Dendritic cell treated with granulocyte-macrophage colony-stimulating factor and Interleukin-4, amounts not matched to agents 40 ng/mL and 50 ng/mL, for 4 days (primary cell): ENCODE measurements at regions not wholly inside any gene's neighbourhood (a gene's known extent, or its start where the extent isn't known, plus 50 kb on each side); places are given as distances from the start of the nearest gene placed in this dataset.

ENCODE experiments used
- H3K27ac Mint-ChIP-seq: one replicate; pipeline ENCODE4 v1.8.0; 2022; ENCODE audit warnings: mild to moderate bottlenecking, mixed read lengths
- H3K27me3 Mint-ChIP-seq: one replicate; pipeline ENCODE4 v1.8.0; 2022; ENCODE audit warnings: mild to moderate bottlenecking, mixed read lengths
- H3K36me3 Mint-ChIP-seq: one replicate; pipeline ENCODE4 v1.8.0; 2022; ENCODE audit warnings: low read depth, mixed read lengths
- H3K4me1 Mint-ChIP-seq: one replicate; pipeline ENCODE4 v1.8.0; 2022; ENCODE audit warnings: low read depth, mixed read lengths
- H3K4me3 Mint-ChIP-seq: one replicate; pipeline ENCODE4 v1.8.0; 2022; ENCODE audit warnings: mild to moderate bottlenecking, moderate library complexity, mixed read lengths
- H3K9me3 Mint-ChIP-seq: one replicate; pipeline ENCODE4 v1.8.0; 2022; ENCODE audit warnings: mixed read lengths
- intact Hi-C: fragments of 100-400 bp; cut with micrococcal nuclease; formaldehyde crosslinking; loops from one replicate; pipeline ENCODE4 v1.15.0; 2022

GRCh38 chr17:13362341-13363122 is 239.2 kb downstream of the HS3ST3A1 start:
- no peaks in the 10 kb centered on the region for H3K4me1 Mint-ChIP-seq
- H3K27me3 Mint-ChIP-seq = no peaks in the 10 kb centered on the region
- H3K4me3 Mint-ChIP-seq = no peak overlapping the region
- no peaks in the 10 kb centered on the region for H3K9me3 Mint-ChIP-seq
- intact Hi-C loops = no loop called here
- no peaks in the 10 kb centered on the region for H3K36me3 Mint-ChIP-seq
- no peak overlapping the region for H3K27ac Mint-ChIP-seq

DNA sequence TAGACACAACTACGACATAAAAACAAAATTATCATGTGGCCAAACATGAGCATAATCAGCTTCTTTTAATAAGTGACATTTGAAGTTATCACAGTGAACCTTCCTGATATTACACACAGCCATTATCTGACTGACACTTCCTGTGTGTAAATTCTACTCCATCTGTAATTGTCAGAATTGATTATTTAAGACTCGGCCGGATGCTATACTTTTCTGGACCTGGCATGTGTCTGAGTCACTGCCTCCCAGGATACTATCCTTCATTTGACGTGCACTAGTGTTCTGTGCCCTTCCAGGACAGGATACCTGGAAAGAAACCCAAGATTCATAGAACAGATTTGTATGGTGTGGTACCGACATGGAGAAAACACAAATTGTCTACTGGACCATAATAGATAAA is 242.0 kb downstream of the HS3ST3A1 start:
- intact Hi-C loops = no loop called here
- Mint-ChIP-seq H3K36me3 (no peaks in the 10 kb centered on the region), H3K9me3 (no peaks in the 10 kb centered on the region), H3K27ac (no peak overlapping the region), H3K4me1 (no peaks in the 10 kb centered on the region), H3K27me3 (no peaks in the 10 kb centered on the region), H3K4me3 (no peak overlapping the region)

- no peak overlapping the region for H3K4me3 Mint-ChIP-seq
- intact Hi-C loops = no loop called here
- H3K4me1 Mint-ChIP-seq = no peaks in the 10 kb centered on the region
- no peaks in the 10 kb centered on the region for H3K27me3 Mint-ChIP-seq
- H3K36me3 Mint-ChIP-seq = no peaks in the 10 kb centered on the region
- no peak overlapping the region for H3K27ac Mint-ChIP-seq
- no peaks in the 10 kb centered on the region for H3K9me3 Mint-ChIP-seq
These were observed 246.7 kb downstream of the HS3ST3A1 start for GRCh38 chr17:13355054-13355453.

DNA sequence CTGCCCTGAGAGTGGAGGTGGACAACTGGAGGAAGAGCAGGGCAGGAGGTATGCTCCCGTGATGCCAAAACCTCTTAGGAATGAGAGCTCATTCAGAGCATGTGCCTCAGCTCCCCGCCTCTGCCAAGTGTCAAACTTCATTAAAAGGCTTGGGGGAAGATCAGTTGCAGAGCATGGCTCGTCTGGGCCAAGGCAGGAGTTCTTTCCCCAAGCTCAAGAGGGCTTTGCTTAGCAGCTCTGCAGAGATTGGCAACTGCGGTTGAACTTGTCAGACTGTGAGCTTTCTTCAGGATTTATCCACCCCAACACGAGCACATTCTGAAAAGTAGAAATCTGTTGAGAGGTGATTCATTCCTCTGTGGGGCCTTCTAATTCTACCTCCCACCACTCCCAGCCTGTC is 248.1 kb downstream of the HS3ST3A1 start:
- intact Hi-C loops = no loop called here
- Mint-ChIP-seq H3K9me3 (no peaks in the 10 kb centered on the region), H3K27me3 (no peaks in the 10 kb centered on the region), H3K4me3 (no peak overlapping the region), H3K36me3 (no peaks in the 10 kb centered on the region), H3K4me1 (no peaks in the 10 kb centered on the region), H3K27ac (no peak overlapping the region)

DNA sequence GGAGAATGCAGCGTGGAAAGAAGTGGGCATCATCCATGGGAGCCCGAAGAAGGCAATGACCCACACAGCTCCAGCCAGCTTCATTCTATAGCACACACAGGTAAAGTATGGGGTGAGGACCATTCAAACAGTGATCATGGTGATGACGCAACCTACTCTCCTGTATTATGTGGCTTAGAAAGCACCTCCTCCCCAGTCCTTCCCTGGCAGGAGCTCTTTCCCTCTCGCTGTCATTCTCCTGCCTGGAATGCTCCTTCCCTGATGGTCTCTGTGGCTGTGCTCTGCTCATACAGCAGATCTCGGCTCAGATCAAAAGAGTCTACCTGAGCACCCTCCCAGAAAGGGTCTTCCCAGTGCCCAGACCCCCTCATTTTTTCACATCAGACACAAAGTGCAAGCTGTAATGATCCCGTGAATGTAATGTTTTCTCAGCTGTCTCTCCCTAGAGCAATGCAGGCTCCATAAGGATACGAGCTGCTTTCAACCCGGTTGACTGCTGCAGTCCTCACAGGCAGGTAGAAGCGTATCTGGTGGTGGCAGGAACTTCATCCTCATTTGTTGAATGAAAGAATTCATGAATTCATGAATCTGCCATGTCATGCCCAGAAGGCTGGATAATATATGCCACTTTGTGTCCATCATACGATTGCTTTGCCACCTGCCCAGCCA is 248.8 kb downstream of the HS3ST3A1 start:
- intact Hi-C loops = no loop called here
- no peaks in the 10 kb centered on the region for H3K9me3 Mint-ChIP-seq
- no peaks in the 10 kb centered on the region for H3K4me1 Mint-ChIP-seq
- H3K27ac Mint-ChIP-seq = no peak overlapping the region
- no peaks in the 10 kb centered on the region for H3K36me3 Mint-ChIP-seq
- H3K4me3 Mint-ChIP-seq = no peak overlapping the region
- H3K27me3 Mint-ChIP-seq = no peaks in the 10 kb centered on the region

GRCh38 chr17:13351046-13351445 is 250.7 kb downstream of the HS3ST3A1 start:
- Mint-ChIP-seq H3K36me3 (no peaks in the 10 kb centered on the region), H3K9me3 (no peaks in the 10 kb centered on the region), H3K4me3 (no peak overlapping the region), H3K27me3 (no peaks in the 10 kb centered on the region), H3K27ac (no peak overlapping the region), H3K4me1 (no peaks in the 10 kb centered on the region)
- intact Hi-C loops = no loop called here

DNA sequence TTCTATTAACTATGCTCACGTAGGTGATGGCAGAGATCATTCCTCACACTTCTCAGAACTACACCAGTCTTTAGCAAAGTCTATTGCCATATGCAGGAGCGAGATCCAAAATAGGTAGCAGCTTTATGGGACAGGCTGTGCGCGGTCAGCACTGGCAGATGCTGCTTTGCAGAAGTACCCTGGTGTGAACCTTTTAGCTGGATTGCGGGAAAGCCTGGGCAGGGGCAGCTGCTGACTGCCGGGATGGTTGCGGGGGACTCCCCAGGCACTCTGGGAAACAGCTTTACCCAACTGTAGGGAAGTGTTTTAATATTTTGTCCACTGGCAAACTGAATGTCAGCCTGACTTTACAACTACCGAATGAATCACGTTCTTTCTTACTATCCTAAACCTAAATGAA is 251.3 kb downstream of the HS3ST3A1 start:
- Mint-ChIP-seq H3K4me3 (no peak overlapping the region), H3K36me3 (no peaks in the 10 kb centered on the region), H3K4me1 (no peaks in the 10 kb centered on the region), H3K9me3 (no peaks in the 10 kb centered on the region), H3K27ac (no peak overlapping the region), H3K27me3 (no peaks in the 10 kb centered on the region)
- intact Hi-C loops = no loop called here

DNA sequence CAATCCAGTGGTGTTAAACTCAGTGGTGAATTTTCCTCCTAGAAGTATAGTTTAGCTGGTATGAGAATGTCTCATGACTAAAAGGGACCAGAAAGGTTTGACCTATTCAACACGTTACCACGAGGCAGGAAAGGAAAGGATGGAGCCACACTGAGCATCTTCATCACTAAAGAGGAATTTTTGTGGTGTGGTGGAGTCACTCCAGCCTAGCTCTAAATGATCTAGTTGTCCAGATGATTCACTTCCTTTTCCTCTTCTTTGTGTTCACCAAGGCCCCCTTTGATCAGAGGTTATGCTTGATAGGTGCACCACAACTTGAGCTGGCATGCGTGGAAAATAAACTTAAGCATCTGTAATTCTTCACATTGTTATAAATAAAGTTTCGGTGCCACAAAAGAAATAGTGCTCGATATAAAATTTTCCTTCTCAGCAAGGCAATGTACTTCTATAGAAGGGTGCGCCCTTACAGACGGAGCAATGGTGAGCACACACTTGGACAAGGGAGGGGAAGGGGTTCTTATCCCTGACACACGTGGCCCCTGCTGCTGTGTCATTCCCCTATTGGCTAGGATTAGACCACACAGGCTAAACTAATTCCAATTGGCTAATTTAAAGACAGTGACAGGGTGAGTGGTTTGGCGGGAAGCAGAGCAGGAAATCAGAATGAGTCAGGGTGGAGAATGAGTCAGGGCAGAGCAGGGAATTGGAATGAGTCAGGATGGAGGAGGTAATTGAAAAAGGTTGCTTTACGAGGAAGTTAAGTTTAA is 254.6 kb downstream of the HS3ST3A1 start:
- no peaks in the 10 kb centered on the region for H3K27me3 Mint-ChIP-seq
- H3K27ac Mint-ChIP-seq = no peak overlapping the region
- H3K36me3 Mint-ChIP-seq = no peaks in the 10 kb centered on the region
- intact Hi-C loops = no loop called here
- H3K4me1 Mint-ChIP-seq = no peaks in the 10 kb centered on the region
- no peaks in the 10 kb centered on the region for H3K9me3 Mint-ChIP-seq
- H3K4me3 Mint-ChIP-seq = no peak overlapping the region

GRCh38 chr17:13346592-13346991 is 255.1 kb downstream of the HS3ST3A1 start:
- no peaks in the 10 kb centered on the region for H3K4me1 Mint-ChIP-seq
- no peaks in the 10 kb centered on the region for H3K27me3 Mint-ChIP-seq
- H3K9me3 Mint-ChIP-seq = no peaks in the 10 kb centered on the region
- no peak overlapping the region for H3K27ac Mint-ChIP-seq
- no peaks in the 10 kb centered on the region for H3K36me3 Mint-ChIP-seq
- intact Hi-C loops = no loop called here
- no peak overlapping the region for H3K4me3 Mint-ChIP-seq

DNA sequence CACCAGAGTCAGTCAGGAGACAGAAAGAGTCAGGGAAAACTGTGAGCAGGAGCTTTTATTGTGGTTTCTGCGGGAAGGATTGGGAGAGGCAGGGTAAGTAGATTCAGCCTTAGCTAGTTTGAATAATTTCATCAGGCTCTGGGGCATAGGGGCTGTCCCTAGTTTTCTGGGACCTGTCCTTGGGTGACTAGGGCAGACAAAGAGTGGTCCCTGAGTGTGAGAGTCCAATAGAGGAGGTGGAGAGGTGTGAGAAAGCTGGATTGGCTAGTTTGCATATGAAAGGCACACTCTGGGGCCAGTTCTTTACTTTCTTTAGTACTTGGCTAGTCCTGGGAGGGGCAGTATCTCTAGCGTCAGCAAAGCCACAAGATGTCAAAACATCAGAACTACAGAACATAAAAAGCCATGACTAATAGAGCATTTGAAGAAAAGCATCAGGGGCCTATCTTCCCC is 255.6 kb downstream of the HS3ST3A1 start:
- Mint-ChIP-seq H3K4me1 (no peaks in the 10 kb centered on the region), H3K9me3 (no peaks in the 10 kb centered on the region), H3K4me3 (no peak overlapping the region), H3K27ac (no peak overlapping the region), H3K36me3 (no peaks in the 10 kb centered on the region), H3K27me3 (no peaks in the 10 kb centered on the region)
- intact Hi-C loops = no loop called here

DNA sequence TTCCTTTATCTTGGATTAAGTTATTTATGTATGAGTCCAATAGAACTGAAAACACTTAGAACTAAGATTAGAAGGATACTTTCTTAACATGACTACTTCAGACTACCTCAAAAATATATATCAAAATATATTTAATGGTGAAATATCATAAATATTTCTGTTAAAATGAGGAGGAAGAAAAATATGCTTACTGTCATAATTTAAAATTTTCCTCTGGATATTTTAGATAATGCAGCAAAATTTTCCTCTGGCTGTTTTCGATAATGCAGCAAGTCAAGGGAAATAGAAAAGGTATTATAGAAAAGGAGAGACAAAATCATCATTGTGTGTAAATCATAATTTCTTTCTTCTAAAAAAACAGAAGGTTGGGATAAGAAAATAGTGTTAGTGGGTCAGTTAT is 263.3 kb downstream of the HS3ST3A1 start:
- H3K9me3 Mint-ChIP-seq = no peaks in the 10 kb centered on the region
- no peak overlapping the region for H3K27ac Mint-ChIP-seq
- peaks cover 7% of the 10 kb centered on the region for H3K27me3 Mint-ChIP-seq
- H3K4me1 Mint-ChIP-seq = no peaks in the 10 kb centered on the region
- intact Hi-C loops = loop anchor here (5.0 kb wide), 2 partner anchors 1589 to 1874 kb away; no protein-coding TSS in a partner anchor
- H3K36me3 Mint-ChIP-seq = no peaks in the 10 kb centered on the region
- no peak overlapping the region for H3K4me3 Mint-ChIP-seq

- Mint-ChIP-seq H3K36me3 (no peaks in the 10 kb centered on the region), H3K4me1 (no peaks in the 10 kb centered on the region), H3K27ac (no peak overlapping the region), H3K27me3 (peaks cover 7% of the 10 kb centered on the region), H3K4me3 (no peak overlapping the region), H3K9me3 (no peaks in the 10 kb centered on the region)
- intact Hi-C loops = loop anchor here (5.0 kb wide), 2 partner anchors 1589 to 1874 kb away; no protein-coding TSS in a partner anchor
These were observed 263.8 kb downstream of the HS3ST3A1 start for GRCh38 chr17:13337864-13338371.

DNA sequence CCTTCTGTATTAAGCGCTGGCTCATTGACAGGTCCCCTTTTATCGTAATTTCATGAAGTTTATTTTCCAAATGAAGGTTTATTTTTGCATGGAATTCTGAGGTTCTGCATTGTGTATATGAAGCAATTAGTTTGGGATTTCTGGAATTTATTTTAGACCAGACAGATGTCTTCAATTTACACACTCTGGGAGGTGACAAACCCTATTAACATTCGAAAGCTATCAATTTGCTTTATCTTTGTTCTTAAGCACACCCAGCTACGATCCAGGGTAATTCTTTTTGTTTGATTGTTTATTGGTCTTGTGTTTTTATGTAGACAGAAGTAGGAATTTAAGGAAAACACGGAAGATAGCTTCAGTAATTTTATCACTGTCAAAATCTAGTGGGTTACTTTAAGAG is 264.6 kb downstream of the HS3ST3A1 start:
- Mint-ChIP-seq H3K4me3 (no peak overlapping the region), H3K36me3 (no peaks in the 10 kb centered on the region), H3K4me1 (no peaks in the 10 kb centered on the region), H3K27ac (no peak overlapping the region), H3K27me3 (peaks cover 7% of the 10 kb centered on the region), H3K9me3 (no peaks in the 10 kb centered on the region)
- intact Hi-C loops = loop anchor here (5.0 kb wide), 2 partner anchors 1590 to 1875 kb away; no protein-coding TSS in a partner anchor

- Mint-ChIP-seq H3K4me3 (no peak overlapping the region), H3K9me3 (no peaks in the 10 kb centered on the region)
- intact Hi-C loops = no loop called here
These were observed 267.4 kb downstream of the HS3ST3A1 start for GRCh38 chr17:13334374-13334773.

More at GRCh38 chr17:13334374-13334773, 267.4 kb downstream of the HS3ST3A1 start:
- Mint-ChIP-seq H3K27me3 (peaks cover 6% of the 10 kb centered on the region), H3K4me1 (no peaks in the 10 kb centered on the region), H3K27ac (no peak overlapping the region), H3K36me3 (no peaks in the 10 kb centered on the region)
